ENCODE measurements at regions not wholly inside any gene's neighbourhood (a gene's known extent, or its start where the extent isn't known, plus 50 kb on each side); places are given as distances from the start of the nearest gene placed in this dataset.

DNA sequence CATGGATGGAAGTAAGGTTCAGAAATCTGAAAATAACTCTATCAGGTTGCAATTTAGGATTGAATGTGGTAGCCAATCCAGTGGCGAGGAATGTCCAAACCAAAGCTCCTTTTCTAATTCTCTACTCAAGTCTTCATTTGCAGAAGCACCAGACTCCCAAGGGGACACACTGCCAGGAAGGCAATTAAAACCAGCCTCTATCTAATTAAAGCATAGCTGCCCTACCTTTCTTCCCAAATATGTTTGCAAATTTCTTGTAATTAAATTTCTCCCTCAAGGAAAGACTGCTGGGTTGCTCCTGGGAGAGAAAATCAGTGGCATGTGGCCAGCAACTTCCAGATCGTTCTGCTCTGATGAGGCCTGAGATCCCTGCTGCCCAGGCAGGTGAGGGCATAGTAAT is 153.4 kb upstream of the MCTP2 start:
- no peaks in the 10 kb centered on the region for H3K36me3 ChIP-seq (ENCODE audit: control insufficient read depth in 2 of 3, insufficient read depth in 3 of 3, low read length in 3 of 3)
- H3K9ac ChIP-seq (ENCODE audit: low read length in 3 of 3): no peak overlapping the region
- no peak overlapping the region for H3K4me3 ChIP-seq (ENCODE audit: low read length in 3 of 3)
- FAIRE-seq (no peak), DNase-seq (no peak)
- no peaks in the 10 kb centered on the region for H3K27me3 ChIP-seq (ENCODE audit: control insufficient read depth, insufficient read depth, low read length)
- no peaks in the 10 kb centered on the region for H3K4me1 ChIP-seq (ENCODE audit: control insufficient read depth in 2 of 3, insufficient read depth in 2 of 3, low read depth in 1 of 3, low read length in 3 of 3)
- TF ChIP-seq, protein P1, sequence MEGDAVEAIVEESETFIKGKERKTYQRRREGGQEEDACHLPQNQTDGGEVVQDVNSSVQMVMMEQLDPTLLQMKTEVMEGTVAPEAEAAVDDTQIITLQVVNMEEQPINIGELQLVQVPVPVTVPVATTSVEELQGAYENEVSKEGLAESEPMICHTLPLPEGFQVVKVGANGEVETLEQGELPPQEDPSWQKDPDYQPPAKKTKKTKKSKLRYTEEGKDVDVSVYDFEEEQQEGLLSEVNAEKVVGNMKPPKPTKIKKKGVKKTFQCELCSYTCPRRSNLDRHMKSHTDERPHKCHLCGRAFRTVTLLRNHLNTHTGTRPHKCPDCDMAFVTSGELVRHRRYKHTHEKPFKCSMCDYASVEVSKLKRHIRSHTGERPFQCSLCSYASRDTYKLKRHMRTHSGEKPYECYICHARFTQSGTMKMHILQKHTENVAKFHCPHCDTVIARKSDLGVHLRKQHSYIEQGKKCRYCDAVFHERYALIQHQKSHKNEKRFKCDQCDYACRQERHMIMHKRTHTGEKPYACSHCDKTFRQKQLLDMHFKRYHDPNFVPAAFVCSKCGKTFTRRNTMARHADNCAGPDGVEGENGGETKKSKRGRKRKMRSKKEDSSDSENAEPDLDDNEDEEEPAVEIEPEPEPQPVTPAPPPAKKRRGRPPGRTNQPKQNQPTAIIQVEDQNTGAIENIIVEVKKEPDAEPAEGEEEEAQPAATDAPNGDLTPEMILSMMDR (IDR thresholded peaks at IDR 0.05; ENCODE audit: borderline replicate concordance, extremely low read depth, insufficient read depth): no peak
- intact Hi-C loops (cut with DNase I): no loop called here
- no peaks in the 10 kb centered on the region for H3K9me3 ChIP-seq (ENCODE audit: control insufficient read depth in 2 of 3, insufficient read depth in 1 of 3, low read length in 3 of 3)
- no peak overlapping the region for H3K27ac ChIP-seq (ENCODE audit: low read depth in 2 of 2, low read length in 2 of 2)

DNA sequence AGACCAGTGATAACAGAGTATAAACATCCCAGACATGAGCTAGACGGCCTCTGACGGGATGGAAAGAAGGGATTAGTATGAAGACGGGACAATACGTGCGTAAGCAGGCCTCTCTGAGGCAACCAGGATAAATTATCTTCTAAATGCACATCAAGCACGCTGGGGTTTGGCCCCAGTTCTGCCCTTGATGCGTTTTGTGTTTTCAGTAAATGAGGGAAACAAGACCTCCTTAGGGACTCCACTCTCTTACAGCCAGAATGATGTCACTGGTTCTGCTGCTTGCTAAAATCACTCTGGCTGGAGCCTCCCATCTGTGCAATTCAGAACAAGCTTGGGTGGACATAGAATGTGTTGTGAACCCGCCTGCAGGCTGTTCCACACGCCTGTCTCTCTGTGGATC is 156.0 kb upstream of the MCTP2 start:
- TF ChIP-seq, protein P1 (IDR thresholded peaks at IDR 0.05; ENCODE audit: borderline replicate concordance, extremely low read depth, insufficient read depth): no peak
- FAIRE-seq (no peak), DNase-seq (peak in 2 of 5 donors; percentile 19 to 69)
- intact Hi-C loops (cut with DNase I): no loop called here
- H3K4me3 ChIP-seq (ENCODE audit: low read length in 3 of 3): no peak overlapping the region
- no peaks in the 10 kb centered on the region for H3K36me3 ChIP-seq (ENCODE audit: control insufficient read depth in 2 of 3, insufficient read depth in 3 of 3, low read length in 3 of 3)
- H3K9ac ChIP-seq (ENCODE audit: low read length in 3 of 3): no peak overlapping the region
- H3K27ac ChIP-seq (ENCODE audit: low read depth in 2 of 2, low read length in 2 of 2): no peak overlapping the region
- no peaks in the 10 kb centered on the region for H3K27me3 ChIP-seq (ENCODE audit: control insufficient read depth, insufficient read depth, low read length)
- H3K9me3 ChIP-seq (ENCODE audit: control insufficient read depth in 2 of 3, insufficient read depth in 1 of 3, low read length in 3 of 3): no peaks in the 10 kb centered on the region
- peaks cover 0 to 2% (median 0%) of the 10 kb centered on the region in 3 donors for H3K4me1 ChIP-seq (ENCODE audit: control insufficient read depth in 2 of 3, insufficient read depth in 2 of 3, low read depth in 1 of 3, low read length in 3 of 3)

DNA sequence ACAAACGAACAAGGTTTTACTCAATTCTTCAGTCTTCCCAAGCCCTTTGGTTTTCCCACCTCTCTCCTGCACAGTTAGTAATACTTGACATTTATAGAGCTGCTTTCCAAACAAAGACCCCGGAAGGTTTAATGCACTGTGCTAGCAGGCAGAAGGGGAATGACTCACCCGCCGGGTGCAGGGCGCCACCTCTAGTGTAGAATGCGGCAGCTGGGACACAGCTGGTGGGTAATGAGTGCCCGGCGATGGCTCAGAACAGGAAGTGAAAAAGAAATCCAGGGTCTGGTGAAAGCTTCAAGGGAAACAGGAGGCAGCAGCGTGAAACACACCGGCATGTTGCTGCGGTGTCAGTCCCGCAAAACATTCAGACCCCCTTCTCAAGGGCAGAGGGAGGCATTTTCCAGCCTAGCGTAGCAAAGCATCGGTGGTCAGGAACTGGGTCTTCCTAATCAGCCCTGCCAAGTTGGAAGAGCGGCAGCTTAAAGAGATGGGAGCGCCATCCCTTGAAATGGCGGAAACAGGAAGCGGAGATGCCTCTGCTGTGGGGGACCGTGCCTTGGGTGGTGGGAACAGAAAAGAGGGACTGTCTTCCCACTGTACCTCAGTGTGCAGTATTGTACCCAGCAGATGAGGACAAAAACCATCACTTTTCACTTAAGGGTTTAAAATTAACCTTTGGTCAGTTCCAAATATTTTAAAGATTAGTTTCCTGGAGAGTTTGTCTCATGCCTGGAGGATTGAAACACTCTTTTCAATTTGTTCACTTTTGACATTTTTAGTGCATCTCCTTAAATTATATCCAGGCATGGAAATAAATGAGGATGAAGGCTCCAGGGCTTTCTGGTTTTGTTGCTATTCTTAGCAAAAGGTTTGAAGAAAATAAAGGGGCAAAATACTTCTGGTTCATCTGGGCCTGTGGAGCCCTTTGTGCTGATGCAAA is 160.7 kb upstream of the MCTP2 start:
- Histone ChIP-seq H3K4me3 (ENCODE audit: low read length in 3 of 3) (no peak overlapping the region), H3K9me3 (ENCODE audit: control insufficient read depth in 2 of 3, insufficient read depth in 1 of 3, low read length in 3 of 3) (peaks cover 0 to 5% (median 2%) of the 10 kb centered on the region in 3 donors), H3K27ac (ENCODE audit: low read depth in 2 of 2, low read length in 2 of 2) (no peak overlapping the region), H3K4me1 (ENCODE audit: control insufficient read depth in 2 of 3, insufficient read depth in 2 of 3, low read depth in 1 of 3, low read length in 3 of 3) (peaks cover 0 to 2% (median 0%) of the 10 kb centered on the region in 3 donors), H3K9ac (ENCODE audit: low read length in 3 of 3) (no peak overlapping the region), H3K27me3 (ENCODE audit: control insufficient read depth, insufficient read depth, low read length) (no peaks in the 10 kb centered on the region), H3K36me3 (ENCODE audit: control insufficient read depth in 2 of 3, insufficient read depth in 3 of 3, low read length in 3 of 3) (no peaks in the 10 kb centered on the region)
- intact Hi-C loops (cut with DNase I): no loop called here
- peak in 4 of 5 donors; percentile 38 to 77 (median 58) for DNase-seq
- TF ChIP-seq, protein P1 (IDR thresholded peaks at IDR 0.05; ENCODE audit: borderline replicate concordance, extremely low read depth, insufficient read depth): no peak
- no peak for FAIRE-seq

Data from kidney (tissue), 13 donors.